Bronchial epithelial cell (primary cell): ENCODE measurements at regions not wholly inside any gene's neighbourhood (a gene's known extent, or its start where the extent isn't known, plus 50 kb on each side); places are given as distances from the start of the nearest gene placed in this dataset.

Experiments
- DNase-seq: peaks from one replicate; pipeline ENCODE4 v3.0.0-alpha.2; 2010; ENCODE audit warnings: low read depth
- FAIRE-seq: peaks from 2 replicates; lab custom pipeline; 2011; peaks lifted over from hg19 to GRCh38; lab: Jason Lieb, UNC
- H3K27me3 ChIP-seq: 2 replicates; pipeline ENCODE4 v1.5.1; 2011; ENCODE audit warnings: low read length; ENCODE audit not compliant: control insufficient read depth, insufficient read depth
- H3K36me3 ChIP-seq: 2 replicates; pipeline ENCODE4 v1.5.1; 2011; ENCODE audit warnings: low read length; ENCODE audit not compliant: control insufficient read depth, insufficient read depth
- H3K4me3 ChIP-seq: 2 replicates; pipeline ENCODE4 v1.5.1; 2011; ENCODE audit warnings: mild to moderate bottlenecking, low read depth, low read length, control low read depth
- TF ChIP-seq, protein P1 (sequence below): IDR thresholded peaks from 2 replicates; pipeline ENCODE4 v1.5.1; 2011; ENCODE audit warnings: mild to moderate bottlenecking, moderate library complexity, low read length, control low read depth, inconsistent platforms; ENCODE audit not compliant: insufficient read depth, severe bottlenecking

- Histone ChIP-seq H3K27me3 (peaks cover under 1% of the 10 kb centered on the region), H3K4me3 (no peak overlapping the region), H3K36me3 (no peaks in the 10 kb centered on the region)
- TF ChIP-seq, protein P1, sequence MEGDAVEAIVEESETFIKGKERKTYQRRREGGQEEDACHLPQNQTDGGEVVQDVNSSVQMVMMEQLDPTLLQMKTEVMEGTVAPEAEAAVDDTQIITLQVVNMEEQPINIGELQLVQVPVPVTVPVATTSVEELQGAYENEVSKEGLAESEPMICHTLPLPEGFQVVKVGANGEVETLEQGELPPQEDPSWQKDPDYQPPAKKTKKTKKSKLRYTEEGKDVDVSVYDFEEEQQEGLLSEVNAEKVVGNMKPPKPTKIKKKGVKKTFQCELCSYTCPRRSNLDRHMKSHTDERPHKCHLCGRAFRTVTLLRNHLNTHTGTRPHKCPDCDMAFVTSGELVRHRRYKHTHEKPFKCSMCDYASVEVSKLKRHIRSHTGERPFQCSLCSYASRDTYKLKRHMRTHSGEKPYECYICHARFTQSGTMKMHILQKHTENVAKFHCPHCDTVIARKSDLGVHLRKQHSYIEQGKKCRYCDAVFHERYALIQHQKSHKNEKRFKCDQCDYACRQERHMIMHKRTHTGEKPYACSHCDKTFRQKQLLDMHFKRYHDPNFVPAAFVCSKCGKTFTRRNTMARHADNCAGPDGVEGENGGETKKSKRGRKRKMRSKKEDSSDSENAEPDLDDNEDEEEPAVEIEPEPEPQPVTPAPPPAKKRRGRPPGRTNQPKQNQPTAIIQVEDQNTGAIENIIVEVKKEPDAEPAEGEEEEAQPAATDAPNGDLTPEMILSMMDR: no peak
- DNase-seq: no peak
- no peak for FAIRE-seq
These were observed 130.9 kb upstream of the ADCY1 start for GRCh38 chr7:45443263-45443662.

DNA sequence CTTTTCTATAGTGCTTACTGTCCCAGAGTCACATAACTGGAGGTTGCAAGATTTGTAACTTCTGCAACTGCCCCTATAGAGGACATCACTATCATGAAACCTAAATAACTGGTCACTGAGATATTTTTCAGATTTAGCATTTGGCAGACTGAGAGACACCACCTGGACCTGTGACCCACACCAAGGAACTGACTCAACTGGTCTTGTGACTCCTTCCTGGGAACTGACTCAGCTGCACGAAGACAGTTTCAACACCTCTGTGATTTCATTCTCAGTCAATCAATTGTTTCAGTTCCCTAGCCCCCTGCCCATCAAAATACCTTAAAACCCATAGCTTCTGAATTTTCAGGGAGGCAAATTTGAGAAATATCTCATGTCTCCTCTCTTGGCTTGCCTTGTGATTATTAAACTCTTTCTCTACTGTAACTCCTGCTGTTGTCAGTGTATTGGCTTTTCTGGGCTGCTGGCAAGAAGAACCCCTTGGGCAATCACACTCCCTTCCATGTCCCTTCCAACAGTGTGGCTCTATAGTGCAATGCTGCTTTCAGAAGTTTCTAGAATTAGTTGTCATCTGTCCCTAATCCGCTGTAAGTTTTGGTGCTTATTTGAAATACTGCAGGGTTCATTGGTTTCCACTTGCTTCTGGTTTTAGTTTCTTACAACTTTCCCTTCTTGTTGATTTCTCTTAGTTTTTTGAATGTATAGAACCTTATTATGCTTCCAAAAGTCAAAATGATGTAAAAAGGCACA is 127.8 kb upstream of the ADCY1 start:
- TF ChIP-seq, protein P1: no peak
- H3K4me3 ChIP-seq: no peak overlapping the region
- peak; percentile 94 for DNase-seq
- H3K27me3 ChIP-seq: no peaks in the 10 kb centered on the region
- no peaks in the 10 kb centered on the region for H3K36me3 ChIP-seq
- FAIRE-seq: peak; percentile 89

- DNase-seq: peak; percentile 83
- no peak for FAIRE-seq
- Histone ChIP-seq H3K27me3 (no peaks in the 10 kb centered on the region), H3K4me3 (no peak overlapping the region), H3K36me3 (no peaks in the 10 kb centered on the region)
- TF ChIP-seq, protein P1: no peak
These were observed 126.9 kb upstream of the ADCY1 start for GRCh38 chr7:45447296-45447695.

DNA sequence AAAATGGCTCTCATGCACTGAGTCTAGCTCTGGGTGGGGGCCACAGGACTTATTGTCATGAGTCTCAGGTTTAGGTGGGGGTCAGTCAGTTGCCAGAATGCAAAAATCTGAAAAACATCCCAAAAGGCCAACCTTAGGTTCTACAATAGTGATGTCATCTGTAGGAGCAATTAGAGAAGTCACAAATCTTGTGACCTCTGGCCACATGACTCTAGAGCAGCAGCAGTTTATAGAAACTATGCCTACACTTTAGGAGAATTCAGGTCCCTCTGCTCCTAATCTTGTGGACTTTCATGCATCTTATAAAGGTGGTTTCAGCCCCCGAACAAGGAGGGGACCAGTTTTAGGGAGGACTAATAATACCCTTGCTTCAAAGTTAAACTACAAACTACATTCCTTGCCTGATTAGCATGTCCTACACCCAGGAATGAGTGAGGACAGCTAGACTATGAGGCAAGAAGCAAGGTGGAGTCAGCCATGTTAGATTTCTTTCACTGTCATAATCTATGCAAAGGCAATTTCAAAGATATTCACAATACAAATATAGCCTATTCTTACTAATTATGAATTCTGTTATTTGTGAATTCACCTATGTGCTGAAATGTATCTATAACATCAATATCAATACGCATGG is 123.5 kb upstream of the ADCY1 start:
- DNase-seq (no peak), FAIRE-seq (no peak)
- Histone ChIP-seq H3K36me3 (no peaks in the 10 kb centered on the region), H3K4me3 (no peak overlapping the region), H3K27me3 (no peaks in the 10 kb centered on the region)
- TF ChIP-seq, protein P1: no peak

GRCh38 chr7:45451342-45452035 is 122.7 kb upstream of the ADCY1 start:
- TF ChIP-seq, protein P1: no peak
- FAIRE-seq: no peak
- no peaks in the 10 kb centered on the region for H3K36me3 ChIP-seq
- H3K27me3 ChIP-seq: no peaks in the 10 kb centered on the region
- no peak overlapping the region for H3K4me3 ChIP-seq
- peak; percentile 63 for DNase-seq
